WTC11 (cell line): ENCODE measurements at regions not wholly inside any gene's neighbourhood (a gene's known extent, or its start where the extent isn't known, plus 50 kb on each side); places are given as distances from the start of the nearest gene placed in this dataset.

Source experiments
- ATAC-seq: fragments of 200-7000 bp; cut with Tn5 transposase; 2 replicates; pipeline ENCODE4 v1.10.0; 2021; ENCODE audit warnings: mild to moderate bottlenecking, moderate library complexity
- CTCF ChIA-PET: fragments of 300-600 bp; sonication (Branson Sonifier 250); formaldehyde crosslinking; loops from one replicate; lab custom pipeline; 2021; ENCODE audit warnings: antibody characterized with exemption; lab: Charles Lee
- POLR2A ChIA-PET: fragments of 350-600 bp; sonication (Branson Sonifier 250); formaldehyde crosslinking; loops from one replicate; lab custom pipeline; 2021; ENCODE audit warnings: antibody characterized with exemption; lab: Charles Lee
- DNase-seq: peaks from one replicate; pipeline ENCODE4 v3.0.0; 2021; ENCODE audit warnings: low spot score
- H3K27ac Mint-ChIP-seq: 2 replicates; pipeline ENCODE4 v1.8.0; 2021; ENCODE audit warnings: mixed read lengths
- H3K27me3 Mint-ChIP-seq: 2 replicates; pipeline ENCODE4 v1.8.0; 2021; ENCODE audit warnings: low read depth, mild to moderate bottlenecking, moderate library complexity, mixed read lengths
- H3K36me3 Mint-ChIP-seq: 2 replicates; pipeline ENCODE4 v1.8.0; 2021; ENCODE audit warnings: mixed read lengths
- H3K4me1 Mint-ChIP-seq: 2 replicates; pipeline ENCODE4 v1.8.0; 2022; ENCODE audit warnings: mixed read lengths
- H3K4me3 Mint-ChIP-seq: 2 replicates; pipeline ENCODE4 v1.8.0; 2021; ENCODE audit warnings: mild to moderate bottlenecking, moderate library complexity, mixed read lengths
- H3K9me3 Mint-ChIP-seq: 2 replicates; pipeline ENCODE4 v1.8.0; 2021; ENCODE audit warnings: mixed read lengths
- AFF4 ChIP-seq: sonication (generic); formaldehyde crosslinking; IDR thresholded peaks from 2 replicates; pipeline ENCODE4 v1.8.1; 2023; ENCODE audit warnings: mild to moderate bottlenecking, missing genetic modification reagents, borderline replicate concordance
- ARID4B ChIP-seq: sonication (generic); formaldehyde crosslinking; IDR thresholded peaks from 2 replicates; pipeline ENCODE4 v1.8.0; 2023; ENCODE audit warnings: missing genetic modification reagents, mild to moderate bottlenecking, borderline replicate concordance
- CTCF ChIP-seq: fragments of 200-600 bp; IDR thresholded peaks from 2 replicates; pipeline ENCODE4 v1.8.0; 2022; ENCODE audit warnings: antibody characterized with exemption
- E2F4 ChIP-seq: sonication (generic); formaldehyde crosslinking; IDR thresholded peaks from 2 replicates; pipeline ENCODE4 v1.8.1; 2022; ENCODE audit warnings: low read depth, mild to moderate bottlenecking, moderate library complexity, missing genetic modification reagents, borderline replicate concordance
- NFE2L1 ChIP-seq: sonication (generic); formaldehyde crosslinking; IDR thresholded peaks from 2 replicates; pipeline ENCODE4 v1.8.1; 2023; ENCODE audit warnings: missing genetic modification reagents
- NR3C1 ChIP-seq: sonication (generic); formaldehyde crosslinking; conservative IDR thresholded peaks from 2 replicates; pipeline ENCODE4 v1.8.1; 2023; ENCODE audit warnings: low read depth, mild to moderate bottlenecking, missing genetic modification reagents
- PREB ChIP-seq: sonication (generic); formaldehyde crosslinking; IDR thresholded peaks from 2 replicates; pipeline ENCODE4 v1.8.1; 2022; ENCODE audit warnings: mild to moderate bottlenecking, missing genetic modification reagents, moderate library complexity, borderline replicate concordance
- STAT6 ChIP-seq: sonication (generic); formaldehyde crosslinking; conservative IDR thresholded peaks from 2 replicates; pipeline ENCODE4 v1.8.1; 2023; ENCODE audit warnings: mild to moderate bottlenecking, low read depth, missing genetic modification reagents, moderate library complexity
- TEAD1 ChIP-seq: sonication (generic); formaldehyde crosslinking; IDR thresholded peaks from 2 replicates; pipeline ENCODE4 v1.8.0; 2022; ENCODE audit warnings: mild to moderate bottlenecking, missing genetic modification reagents
- ZNF121 ChIP-seq: sonication (generic); formaldehyde crosslinking; IDR thresholded peaks from 2 replicates; pipeline ENCODE4 v1.8.0; 2023; ENCODE audit warnings: missing genetic modification reagents
- ZNF423 ChIP-seq: fragments of 250-450 bp; sonication (Bioruptor Pico); IDR thresholded peaks from 2 replicates; pipeline ENCODE4 v2.1.2; 2022; ENCODE audit warnings: mild to moderate bottlenecking, moderate library complexity
- ZNF671 ChIP-seq: fragments of 250-450 bp; sonication (Bioruptor Pico); IDR thresholded peaks from 2 replicates; pipeline ENCODE4 v1.8.0; 2021; ENCODE audit warnings: mild to moderate bottlenecking
- TF ChIP-seq, protein P1 (sequence below): sonication (generic); formaldehyde crosslinking; IDR thresholded peaks from 2 replicates; pipeline ENCODE4 v1.8.1; 2022; ENCODE audit warnings: low read depth, missing genetic modification reagents, borderline replicate concordance

DNA sequence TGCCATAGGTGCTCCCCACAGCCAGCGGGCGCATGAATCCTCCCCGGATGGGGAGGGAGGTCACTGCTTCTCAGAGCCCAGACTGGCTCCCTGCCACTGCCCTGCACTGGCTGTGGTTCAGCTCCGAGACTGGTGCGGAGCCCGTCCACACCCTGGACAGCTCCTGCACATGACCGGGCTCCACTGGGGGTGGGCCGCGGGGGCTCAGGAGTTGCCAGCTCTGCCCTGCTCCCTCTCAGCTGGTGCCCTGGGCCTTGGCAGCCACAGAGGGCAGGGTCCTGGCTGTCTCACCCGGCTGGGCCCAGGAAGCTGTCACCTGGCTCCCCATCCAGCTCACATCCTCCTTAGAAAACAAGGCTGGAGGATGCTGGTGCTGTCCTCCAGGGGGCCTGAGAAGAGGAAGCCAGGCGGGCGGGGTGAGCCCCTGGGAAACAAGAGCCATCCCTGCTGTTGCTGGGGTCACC is 64.9 kb upstream of the ADRA2C start (continued):
- no peak for TF ChIP-seq E2F4 (CRISPR knock-in tag)
- no peak for TF ChIP-seq ZNF423 (CRISPR knock-in tag)
- TF ChIP-seq ARID4B (CRISPR knock-in tag), result no peak
- no peak for TF ChIP-seq ZNF671 (CRISPR knock-in tag)

- Mint-ChIP-seq H3K4me1 (peaks cover 13% of the 10 kb centered on the region), H3K4me3 (no peak overlapping the region), H3K36me3 (no peaks in the 10 kb centered on the region), H3K9me3 (peaks cover 15% of the 10 kb centered on the region), H3K27ac (no peak overlapping the region), H3K27me3 (peaks cover 16% of the 10 kb centered on the region)
- POLR2A ChIA-PET, result no interaction called here
- DNase-seq (no peak), ATAC-seq (no peak)
- CTCF ChIA-PET, result interaction anchor here (0.6 to 3.3 kb wide), 12 partner anchors 10 to 180 kb away, joined by 3 to 26 read pairs (median 4); partner anchors contain the start of gene ADRA2C
- TF ChIP-seq NR3C1 (CRISPR knock-in tag), result no peak
- no peak for TF ChIP-seq STAT6 (CRISPR knock-in tag)
- no peak for TF ChIP-seq CTCF
- no peak for TF ChIP-seq ARID4B (CRISPR knock-in tag)
- TF ChIP-seq ZNF121 (CRISPR knock-in tag), result no peak
- TF ChIP-seq PREB, result no peak
- TF ChIP-seq, protein P1, sequence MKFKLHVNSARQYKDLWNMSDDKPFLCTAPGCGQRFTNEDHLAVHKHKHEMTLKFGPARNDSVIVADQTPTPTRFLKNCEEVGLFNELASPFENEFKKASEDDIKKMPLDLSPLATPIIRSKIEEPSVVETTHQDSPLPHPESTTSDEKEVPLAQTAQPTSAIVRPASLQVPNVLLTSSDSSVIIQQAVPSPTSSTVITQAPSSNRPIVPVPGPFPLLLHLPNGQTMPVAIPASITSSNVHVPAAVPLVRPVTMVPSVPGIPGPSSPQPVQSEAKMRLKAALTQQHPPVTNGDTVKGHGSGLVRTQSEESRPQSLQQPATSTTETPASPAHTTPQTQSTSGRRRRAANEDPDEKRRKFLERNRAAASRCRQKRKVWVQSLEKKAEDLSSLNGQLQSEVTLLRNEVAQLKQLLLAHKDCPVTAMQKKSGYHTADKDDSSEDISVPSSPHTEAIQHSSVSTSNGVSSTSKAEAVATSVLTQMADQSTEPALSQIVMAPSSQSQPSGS (CRISPR knock-in tag), result no peak
- TF ChIP-seq TEAD1 (CRISPR knock-in tag), result no peak
- no peak for TF ChIP-seq AFF4 (CRISPR knock-in tag)
- no peak for TF ChIP-seq NFE2L1 (CRISPR knock-in tag)
Observed at GRCh38 chr4:3700736-3701135, 65.4 kb upstream of the ADRA2C start.
